ENCODE measurements at regions not wholly inside any gene's neighbourhood (a gene's known extent, or its start where the extent isn't known, plus 50 kb on each side); places are given as distances from the start of the nearest gene placed in this dataset.

- Mint-ChIP-seq H3K4me1 (no peaks in the 10 kb centered on the region), H3K27me3 (ENCODE audit: low read depth) (no peaks in the 10 kb centered on the region; the same call in 1 of the 2 replicates), H3K27ac (no peak overlapping the region), H3K4me3 (no peak overlapping the region), H3K9me3 (peaks cover 35 to 38% of the 10 kb centered on the region in 2 experiments), H3K36me3 (ENCODE audit: insufficient read depth in 1 of 3, low read depth in 3 of 3) (peaks cover 3 to 29% (median 10%) of the 10 kb centered on the region in 3 experiments)
- no peak overlapping the region for H2BK5ac ChIP-seq (ENCODE audit: insufficient read length, low read length)
- H3K14ac ChIP-seq (ENCODE audit: insufficient read depth, low read length) = no peak overlapping the region
- H2BK120ac ChIP-seq (ENCODE audit: low read depth, low read length, poor library complexity, severe bottlenecking) = no peak overlapping the region
- no peak for TF ChIP-seq CTCF (conservative IDR thresholded peaks at IDR 0.05)
- no peak overlapping the region for H3T11ph ChIP-seq (ENCODE audit: low read length)
- H3K79me2 ChIP-seq (ENCODE audit: insufficient read depth, low read length) = no peaks in the 10 kb centered on the region
- no peak overlapping the region for H2AFZ ChIP-seq (ENCODE audit: low read length)
- peaks cover 4% of the 10 kb centered on the region for H3K9me3 ChIP-seq (ENCODE audit: control insufficient read depth, low read depth, low read length)
- H3K79me1 ChIP-seq (ENCODE audit: insufficient read depth, low read depth, low read length, poor library complexity, severe bottlenecking) = no peaks in the 10 kb centered on the region
- H4K5ac ChIP-seq (ENCODE audit: insufficient read length, low read depth, low read length) = no peak overlapping the region
- no peak overlapping the region for H3K4ac ChIP-seq (ENCODE audit: low read depth, low read length)
- H4K91ac ChIP-seq (ENCODE audit: insufficient read length, low read depth, low read length) = no peak overlapping the region
- no peaks in the 10 kb centered on the region for H3K27me3 ChIP-seq (ENCODE audit: insufficient read depth, low read length)
- H3K56ac ChIP-seq (ENCODE audit: insufficient read length, low read depth, low read length) = no peak overlapping the region
- H2AK5ac ChIP-seq (ENCODE audit: insufficient read length, low read length) = no peak overlapping the region
- no peak overlapping the region for H2BK12ac ChIP-seq (ENCODE audit: insufficient read length, low read depth, low read length)
- H2BK15ac ChIP-seq (ENCODE audit: low read depth, low read length) = no peak overlapping the region
- no peak overlapping the region for H3K18ac ChIP-seq (ENCODE audit: insufficient read length, low read depth, low read length)
- H2BK20ac ChIP-seq (ENCODE audit: low read depth, low read length, poor library complexity, severe bottlenecking) = no peak overlapping the region
- H3K23ac ChIP-seq (ENCODE audit: insufficient read length, low read depth, low read length) = no peak overlapping the region
- no peaks in the 10 kb centered on the region for H4K20me1 ChIP-seq (ENCODE audit: control insufficient read depth, insufficient read depth, insufficient read length)
- H3K4me2 ChIP-seq (ENCODE audit: insufficient read depth, insufficient read length, low read length) = no peak overlapping the region
- H3K23me2 ChIP-seq (ENCODE audit: insufficient read length, low read depth, low read length, poor library complexity, severe bottlenecking) = no peaks in the 10 kb centered on the region
- no peak overlapping the region for H3K9ac ChIP-seq (ENCODE audit: extremely low read depth, insufficient read length, low read length)
- no peak for DNase-seq
- H3K27ac ChIP-seq (ENCODE audit: insufficient read length, low read depth, low read length) = no peak overlapping the region
- H4K8ac ChIP-seq (replicated peaks; ENCODE audit: insufficient read length, low read depth, low read length) = no peak overlapping the region
- no peaks in the 10 kb centered on the region for H3K4me1 ChIP-seq (ENCODE audit: insufficient read depth, low read length)
Observed at GRCh38 chr2:12862541-12862940, 145.8 kb downstream of the TRIB2 start.
